ENCODE measurements at regions not wholly inside any gene's neighbourhood (a gene's known extent, or its start where the extent isn't known, plus 50 kb on each side); places are given as distances from the start of the nearest gene placed in this dataset.

DNA sequence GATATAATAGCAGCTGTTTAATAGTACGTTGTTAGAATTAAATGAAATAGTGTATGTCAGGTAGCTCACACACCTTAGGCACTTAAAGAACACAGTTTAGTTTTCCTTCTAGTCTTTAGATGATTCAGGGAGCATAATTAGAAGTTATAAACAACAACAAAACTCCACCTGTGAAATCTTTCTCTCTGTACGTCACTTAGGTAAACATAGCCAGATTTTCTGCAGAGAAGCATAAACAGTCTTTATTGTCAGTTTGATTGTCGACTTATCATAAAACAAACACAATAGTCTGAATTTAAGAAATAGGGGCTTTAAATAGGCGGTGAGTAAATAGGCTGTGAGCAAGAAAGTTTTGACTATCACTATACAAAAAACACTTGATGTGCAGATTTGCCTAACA lies 84.6 kb upstream of the PKP2 start (continued):
- TF ChIP-seq, protein P1, sequence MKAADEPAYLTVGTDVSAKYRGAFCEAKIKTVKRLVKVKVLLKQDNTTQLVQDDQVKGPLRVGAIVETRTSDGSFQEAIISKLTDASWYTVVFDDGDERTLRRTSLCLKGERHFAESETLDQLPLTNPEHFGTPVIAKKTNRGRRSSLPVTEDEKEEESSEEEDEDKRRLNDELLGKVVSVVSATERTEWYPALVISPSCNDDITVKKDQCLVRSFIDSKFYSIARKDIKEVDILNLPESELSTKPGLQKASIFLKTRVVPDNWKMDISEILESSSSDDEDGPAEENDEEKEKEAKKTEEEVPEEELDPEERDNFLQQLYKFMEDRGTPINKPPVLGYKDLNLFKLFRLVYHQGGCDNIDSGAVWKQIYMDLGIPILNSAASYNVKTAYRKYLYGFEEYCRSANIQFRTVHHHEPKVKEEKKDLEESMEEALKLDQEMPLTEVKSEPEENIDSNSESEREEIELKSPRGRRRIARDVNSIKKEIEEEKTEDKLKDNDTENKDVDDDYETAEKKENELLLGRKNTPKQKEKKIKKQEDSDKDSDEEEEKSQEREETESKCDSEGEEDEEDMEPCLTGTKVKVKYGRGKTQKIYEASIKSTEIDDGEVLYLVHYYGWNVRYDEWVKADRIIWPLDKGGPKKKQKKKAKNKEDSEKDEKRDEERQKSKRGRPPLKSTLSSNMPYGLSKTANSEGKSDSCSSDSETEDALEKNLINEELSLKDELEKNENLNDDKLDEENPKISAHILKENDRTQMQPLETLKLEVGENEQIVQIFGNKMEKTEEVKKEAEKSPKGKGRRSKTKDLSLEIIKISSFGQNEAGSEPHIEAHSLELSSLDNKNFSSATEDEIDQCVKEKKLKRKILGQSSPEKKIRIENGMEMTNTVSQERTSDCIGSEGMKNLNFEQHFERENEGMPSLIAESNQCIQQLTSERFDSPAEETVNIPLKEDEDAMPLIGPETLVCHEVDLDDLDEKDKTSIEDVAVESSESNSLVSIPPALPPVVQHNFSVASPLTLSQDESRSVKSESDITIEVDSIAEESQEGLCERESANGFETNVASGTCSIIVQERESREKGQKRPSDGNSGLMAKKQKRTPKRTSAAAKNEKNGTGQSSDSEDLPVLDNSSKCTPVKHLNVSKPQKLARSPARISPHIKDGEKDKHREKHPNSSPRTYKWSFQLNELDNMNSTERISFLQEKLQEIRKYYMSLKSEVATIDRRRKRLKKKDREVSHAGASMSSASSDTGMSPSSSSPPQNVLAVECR (CRISPR knock-in tag; IDR thresholded peaks at IDR 0.05; ENCODE audit: borderline replicate concordance): no peak

DNA sequence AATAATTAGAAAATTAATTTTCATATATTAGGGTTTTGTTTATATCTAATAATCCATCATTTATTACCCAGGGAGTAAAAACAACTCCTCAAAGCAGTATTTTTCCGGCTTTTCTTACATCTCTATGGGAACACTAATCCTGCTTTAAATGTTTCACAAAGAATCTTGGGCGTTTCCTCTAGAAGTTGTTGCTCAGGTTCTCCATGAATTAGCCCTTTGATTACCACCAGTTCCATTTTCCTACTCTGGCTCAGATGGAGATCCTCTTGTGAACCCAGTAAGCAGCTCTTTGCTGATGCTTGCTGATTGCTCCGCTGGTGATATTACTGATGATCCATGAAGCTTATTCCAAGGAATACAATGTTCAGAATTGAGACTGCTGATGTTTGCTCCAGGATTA lies 78.5 kb upstream of the PKP2 start:
- Histone ChIP-seq H3K9me3 (ENCODE audit: low read length) (no peaks in the 10 kb centered on the region), H4K20me1 (ENCODE audit: insufficient read depth, low read length) (no peaks in the 10 kb centered on the region), H3K79me2 (ENCODE audit: insufficient read depth, low read length) (no peaks in the 10 kb centered on the region), H3K36me3 (replicated peaks in 1 of 2; ENCODE audit: control insufficient read depth in 1 of 2, insufficient read depth in 2 of 2, low read length in 2 of 2) (no peaks in the 10 kb centered on the region), H3K4me2 (ENCODE audit: low read depth, low read length) (no peak overlapping the region), H3K27ac (ENCODE audit: extremely low read length, insufficient read depth, low read length) (no peak overlapping the region), H2AFZ (ENCODE audit: low read length) (no peak overlapping the region), H3K4me1 (ENCODE audit: insufficient read depth, low read length) (no peaks in the 10 kb centered on the region), H3K9ac (ENCODE audit: insufficient read depth, low read depth, low read length) (no peak overlapping the region), H3K4me3 (replicated peaks in 1 of 3; ENCODE audit: insufficient read depth in 1 of 3, low read depth in 2 of 3, low read length in 3 of 3) (no peak overlapping the region), H3K27me3 (ENCODE audit: control insufficient read depth in 1 of 2, insufficient read depth in 2 of 2, low read length in 2 of 2) (no peaks in the 10 kb centered on the region)
- 1% methylated on average over 3 of the region's 3 CpGs for WGBS (ENCODE audit: low lambda C conversion rate)
- BruUV-seq (replicated peaks): no TSS peak
- ATAC-seq (no peak), DNase-seq (ENCODE audit: low spot score) (no peak), FAIRE-seq (no peak)
- TF ChIP-seq ZNF383 (CRISPR knock-in tag; IDR thresholded peaks at IDR 0.05; ENCODE audit: borderline replicate concordance) (no peak), FOXM1 (CRISPR knock-in tag; IDR thresholded peaks at IDR 0.05) (no peak), SNAPC2 (CRISPR knock-in tag; IDR thresholded peaks at IDR 0.05) (no peak), ZNF10 (CRISPR knock-in tag; IDR thresholded peaks at IDR 0.05; ENCODE audit: borderline replicate concordance, low read depth) (no peak), KLF13 (CRISPR knock-in tag; IDR thresholded peaks at IDR 0.05) (no peak), THYN1 (CRISPR knock-in tag; IDR thresholded peaks at IDR 0.05; ENCODE audit: borderline replicate concordance, low read depth) (no peak), CCAR2 (optimal IDR thresholded peaks at IDR 0.05; ENCODE audit: low read depth, low read length) (no peak)
- TF ChIP-seq, protein P2, sequence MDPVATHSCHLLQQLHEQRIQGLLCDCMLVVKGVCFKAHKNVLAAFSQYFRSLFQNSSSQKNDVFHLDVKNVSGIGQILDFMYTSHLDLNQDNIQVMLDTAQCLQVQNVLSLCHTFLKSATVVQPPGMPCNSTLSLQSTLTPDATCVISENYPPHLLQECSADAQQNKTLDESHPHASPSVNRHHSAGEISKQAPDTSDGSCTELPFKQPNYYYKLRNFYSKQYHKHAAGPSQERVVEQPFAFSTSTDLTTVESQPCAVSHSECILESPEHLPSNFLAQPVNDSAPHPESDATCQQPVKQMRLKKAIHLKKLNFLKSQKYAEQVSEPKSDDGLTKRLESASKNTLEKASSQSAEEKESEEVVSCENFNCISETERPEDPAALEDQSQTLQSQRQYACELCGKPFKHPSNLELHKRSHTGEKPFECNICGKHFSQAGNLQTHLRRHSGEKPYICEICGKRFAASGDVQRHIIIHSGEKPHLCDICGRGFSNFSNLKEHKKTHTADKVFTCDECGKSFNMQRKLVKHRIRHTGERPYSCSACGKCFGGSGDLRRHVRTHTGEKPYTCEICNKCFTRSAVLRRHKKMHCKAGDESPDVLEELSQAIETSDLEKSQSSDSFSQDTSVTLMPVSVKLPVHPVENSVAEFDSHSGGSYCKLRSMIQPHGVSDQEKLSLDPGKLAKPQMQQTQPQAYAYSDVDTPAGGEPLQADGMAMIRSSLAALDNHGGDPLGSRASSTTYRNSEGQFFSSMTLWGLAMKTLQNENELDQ (CRISPR knock-in tag; IDR thresholded peaks at IDR 0.05; ENCODE audit: borderline replicate concordance): no peak
- TF ChIP-seq, protein P3, sequence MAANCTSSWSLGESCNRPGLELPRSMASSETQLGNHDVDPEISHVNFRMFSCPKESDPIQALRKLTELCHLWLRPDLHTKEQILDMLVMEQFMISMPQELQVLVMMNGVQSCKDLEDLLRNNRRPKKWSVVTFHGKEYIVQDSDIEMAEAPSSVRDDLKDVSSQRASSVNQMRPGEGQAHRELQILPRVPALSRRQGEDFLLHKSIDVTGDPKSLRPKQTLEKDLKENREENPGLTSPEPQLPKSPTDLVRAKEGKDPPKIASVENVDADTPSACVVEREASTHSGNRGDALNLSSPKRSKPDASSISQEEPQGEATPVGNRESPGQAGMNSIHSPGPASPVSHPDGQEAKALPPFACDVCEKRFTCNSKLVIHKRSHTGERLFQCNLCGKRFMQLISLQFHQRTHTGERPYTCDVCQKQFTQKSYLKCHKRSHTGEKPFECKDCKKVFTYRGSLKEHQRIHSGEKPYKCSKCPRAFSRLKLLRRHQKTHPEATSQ (CRISPR knock-in tag; IDR thresholded peaks at IDR 0.05; ENCODE audit: borderline replicate concordance): no peak
- ChIA-PET CTCF (ENCODE audit: low intra/inter-chr PET ratio, low total read pairs) (no interaction called here), POLR2A (no interaction called here)
- in situ Hi-C loops (cut with HindIII; ENCODE audit: extremely low pct_ligation_motif_present, low pct_unique_long_range_greater_than_20kb) (no loop called here), intact Hi-C loops (cut with micrococcal nuclease; ENCODE audit: unreplicated experiment) (no loop called here)
